Right renal cortex interstitium (tissue), 3 donors: ENCODE measurements at regions not wholly inside any gene's neighbourhood (a gene's known extent, or its start where the extent isn't known, plus 50 kb on each side); places are given as distances from the start of the nearest gene placed in this dataset.
"Not testable (repeated sequence)": the region's sequence is repeated elsewhere in the genome, so short reads cannot be mapped to it uniquely, and the experiment has no call there.

Experiments used
- DNase-seq, 3 donors: peaks; one replicate each; pipeline ENCODE4 v3.0.0-alpha.2; 2013; ENCODE audit warnings: low read depth in 3 of 3, low spot score in 2 of 3

DNA sequence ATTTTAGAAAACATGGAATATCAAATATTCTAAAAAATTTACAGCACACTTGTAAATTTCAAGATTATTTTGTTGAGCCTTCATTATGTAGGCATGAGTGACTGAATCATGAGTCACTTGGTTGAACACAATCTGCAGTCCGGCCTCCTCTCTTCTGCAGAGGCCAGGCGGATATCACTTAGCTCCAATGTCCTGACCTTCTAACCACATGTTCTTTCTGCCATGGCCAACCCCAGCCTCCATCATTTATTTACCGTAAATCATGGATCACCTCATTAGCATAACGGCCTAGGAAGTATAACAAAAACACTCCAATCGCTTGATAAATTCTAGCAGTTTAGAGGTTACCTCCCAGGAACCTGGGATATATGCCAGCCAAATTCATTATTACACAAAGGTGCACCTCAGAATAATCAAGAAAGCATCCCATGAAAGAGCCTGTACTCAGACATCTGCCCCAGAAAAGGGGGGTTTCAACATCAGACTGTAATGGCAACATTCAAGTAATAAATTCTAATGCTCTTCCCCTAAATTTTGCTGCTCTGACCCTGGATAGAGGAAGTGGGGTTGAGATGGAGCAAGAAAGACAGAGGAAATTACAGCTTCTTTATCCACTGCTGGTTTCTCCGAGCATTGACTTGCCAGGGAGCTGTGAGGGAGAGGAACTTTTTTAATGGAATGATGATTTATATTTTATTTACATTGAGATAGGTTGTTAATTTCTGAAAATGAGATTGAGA is 2153.6 kb upstream of the AGA start:
- peak in 1 of 3 donors; percentile 3 for DNase-seq

DNA sequence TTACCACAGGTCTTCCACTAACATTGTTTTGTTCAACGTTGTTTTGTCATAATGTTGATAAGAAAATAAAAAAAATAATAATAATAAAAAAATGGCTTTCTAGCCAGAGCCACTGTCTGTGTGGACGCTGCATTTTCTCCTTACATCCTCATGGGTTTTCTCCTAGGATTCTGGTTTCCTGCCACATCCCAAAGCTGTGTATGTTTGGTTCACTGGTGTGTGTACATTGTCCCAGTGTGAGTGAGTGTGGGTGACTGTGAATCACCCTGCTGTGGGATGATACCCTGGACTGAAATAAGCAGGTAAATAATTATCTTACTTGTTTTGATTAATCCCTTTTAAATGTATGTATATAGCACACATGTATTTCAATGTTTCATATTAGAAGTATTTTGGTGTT is 2154.4 kb upstream of the AGA start:
- no peak for DNase-seq

DNA sequence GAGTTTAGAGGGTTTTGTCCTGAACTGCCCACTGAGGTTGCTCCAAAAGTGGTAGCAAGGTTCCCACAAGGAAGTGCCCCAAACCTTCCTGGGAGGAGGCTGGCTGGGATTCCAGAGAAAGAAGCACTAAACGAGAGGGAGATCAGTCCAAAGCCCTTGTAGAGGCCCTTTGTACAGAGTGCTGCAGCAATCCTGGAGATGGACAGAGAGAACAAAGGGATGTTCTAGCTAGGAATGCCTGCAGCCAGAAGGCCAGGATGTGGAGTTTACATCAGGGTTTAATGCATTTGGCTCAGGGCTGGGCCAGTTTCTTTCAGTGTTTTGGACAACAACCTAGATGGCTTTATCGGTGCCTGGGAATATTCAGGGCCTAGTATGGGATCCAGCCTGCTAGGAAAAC is 2155.1 kb upstream of the AGA start:
- no peak for DNase-seq

DNA sequence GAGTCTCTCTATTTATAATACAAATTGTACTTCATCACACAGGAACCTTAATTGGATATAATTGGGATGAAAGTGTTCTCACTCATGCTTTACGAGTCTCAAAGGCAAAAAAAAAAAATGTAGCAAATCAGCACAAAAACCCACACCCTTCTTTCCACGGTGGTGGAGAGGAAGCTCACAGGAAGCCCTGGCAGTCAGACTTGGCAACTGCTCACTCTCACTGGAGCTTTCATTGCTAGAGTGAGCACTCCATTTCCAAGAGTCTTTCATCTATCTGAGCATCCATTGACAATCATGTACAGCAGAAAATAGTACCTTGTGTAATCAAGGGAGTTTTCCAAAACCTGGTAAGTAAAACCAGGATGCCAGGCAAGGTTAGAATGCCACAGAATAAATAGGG is 2159.4 kb upstream of the AGA start:
- DNase-seq = no peak

DNA sequence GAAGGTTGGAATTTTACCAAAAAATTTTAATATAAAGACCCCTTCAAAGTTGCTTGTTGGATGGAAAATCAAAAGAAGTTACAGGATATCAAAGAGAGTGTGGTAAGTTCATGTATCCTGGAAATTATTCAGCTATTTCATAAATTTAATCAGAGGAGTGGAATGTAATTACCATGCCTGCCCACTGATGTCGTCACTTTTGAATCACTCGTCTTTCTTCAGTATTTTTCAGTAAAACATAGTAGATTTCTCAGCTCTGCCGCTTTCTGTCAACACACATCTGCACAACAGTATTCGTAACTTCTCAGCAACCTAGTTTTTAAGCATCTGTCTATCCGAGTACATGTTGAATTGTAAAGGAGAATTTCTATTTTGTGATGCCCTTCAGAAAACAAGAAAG is 2163.0 kb upstream of the AGA start:
- DNase-seq = no peak

DNA sequence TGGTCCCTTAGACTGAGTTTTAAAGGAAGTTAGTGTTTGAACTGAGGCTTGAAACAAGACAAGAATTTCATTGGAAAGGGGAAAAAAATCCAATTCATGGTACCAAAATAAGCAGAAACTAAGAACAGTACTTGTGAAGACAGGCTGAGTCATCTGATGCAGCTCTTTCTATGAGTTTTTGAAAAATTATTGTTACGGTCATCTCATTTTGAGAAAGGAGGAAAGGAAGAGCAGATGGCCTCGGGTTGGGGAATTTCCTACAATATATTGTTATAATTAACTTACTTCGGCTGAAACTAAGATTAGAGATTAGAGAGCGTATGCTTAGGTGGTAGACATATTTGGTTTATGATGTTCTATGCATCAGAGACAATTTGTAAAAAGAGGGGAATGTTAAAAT is 2164.8 kb upstream of the AGA start:
- no peak for DNase-seq

DNA sequence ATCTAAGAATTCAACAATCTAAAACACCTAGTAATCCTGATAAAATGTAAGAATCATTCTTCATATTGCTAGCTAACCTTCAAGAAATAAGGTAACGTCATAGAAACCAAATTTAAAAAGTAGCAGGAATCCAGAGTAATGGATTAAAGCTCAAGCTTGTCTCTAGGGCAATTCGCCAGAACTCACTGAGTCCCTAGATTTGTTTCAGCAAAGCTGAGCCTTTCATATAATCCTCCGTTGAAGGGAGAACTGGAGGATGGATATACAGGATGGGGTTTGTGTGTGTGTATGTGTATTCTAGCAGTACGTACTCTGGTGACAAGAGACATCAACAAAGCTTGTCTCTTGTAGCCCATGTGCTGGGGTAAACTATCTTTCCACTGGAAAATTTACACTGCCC is 2173.5 kb upstream of the AGA start:
- DNase-seq = no peak

DNA sequence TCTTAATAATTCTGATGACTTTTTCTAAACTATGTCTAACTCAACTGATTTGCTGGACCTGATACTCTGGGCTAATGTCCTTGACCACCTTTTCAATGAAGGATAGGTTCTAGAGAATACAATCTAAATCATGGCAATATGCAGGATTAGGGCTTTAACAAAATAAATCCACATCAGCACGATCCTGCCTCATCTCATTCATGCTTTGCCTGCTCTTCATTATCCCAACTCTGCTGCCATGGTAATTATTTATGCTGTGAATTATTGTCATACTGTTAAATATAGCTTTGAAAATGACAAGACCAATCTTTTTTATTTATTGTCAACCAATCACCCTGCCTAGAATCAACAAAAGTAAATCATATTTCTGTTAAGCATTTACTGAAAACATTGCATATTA is 2176.7 kb upstream of the AGA start:
- no peak for DNase-seq

DNA sequence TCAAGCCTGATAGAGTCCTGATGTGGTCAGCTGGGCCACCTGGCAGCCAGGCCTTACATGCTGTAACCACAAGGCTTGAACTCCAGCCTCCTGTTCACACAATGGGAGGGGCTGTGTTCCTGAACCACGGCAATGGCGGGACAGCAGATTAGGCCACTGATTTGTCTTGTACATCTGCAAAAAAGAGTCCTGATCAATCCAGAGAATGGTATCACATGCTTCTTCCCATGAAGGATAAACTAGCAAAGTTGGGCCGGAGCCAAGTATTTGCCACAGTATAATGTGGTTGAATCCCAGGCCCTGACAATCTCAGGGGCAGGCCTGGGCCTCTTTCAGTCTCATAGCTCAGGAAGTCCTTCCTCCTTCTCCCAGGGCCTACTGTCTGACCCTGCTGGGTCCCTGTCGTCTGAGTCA is 2182.5 kb upstream of the AGA start:
- DNase-seq = no peak

DNA sequence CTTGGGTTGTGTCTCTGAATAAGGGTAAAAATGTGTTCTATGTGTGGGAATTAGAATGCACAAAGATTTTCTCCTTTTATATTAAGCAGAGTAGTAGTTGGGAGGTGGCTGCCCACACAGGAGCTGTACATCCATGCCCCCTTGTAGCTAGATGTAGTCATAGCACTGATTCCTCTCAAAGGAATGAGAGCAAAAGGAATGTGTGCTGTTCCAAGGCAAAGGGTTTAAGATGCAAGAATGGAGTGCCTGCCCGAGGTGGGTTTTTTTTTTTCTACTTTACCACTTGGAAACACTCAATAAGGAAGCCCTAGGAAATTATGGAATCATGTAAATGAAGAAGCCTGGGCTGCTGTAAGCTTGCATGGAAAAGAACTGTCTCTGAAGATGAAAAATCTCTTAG is 2183.2 kb upstream of the AGA start:
- no peak for DNase-seq

DNA sequence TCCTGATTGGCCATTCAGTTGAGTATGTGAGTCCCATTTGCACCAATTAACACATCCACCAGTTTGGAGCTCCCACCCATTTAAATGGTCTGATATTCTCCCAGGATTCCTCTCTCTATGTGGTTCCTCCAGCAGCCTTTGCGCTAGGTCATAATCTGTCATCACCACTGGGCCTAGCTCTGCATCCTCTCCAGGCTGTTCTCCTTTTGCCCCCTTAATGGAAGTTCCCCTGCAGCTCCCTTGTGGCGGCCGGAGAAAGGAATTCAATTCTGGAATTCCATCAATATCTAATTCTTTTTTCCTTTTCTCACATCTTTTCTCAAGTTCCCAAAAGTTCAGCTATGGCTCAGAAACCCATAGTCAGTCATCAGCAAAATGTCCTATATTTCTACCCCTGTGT is 2184.4 kb upstream of the AGA start:
- DNase-seq = no peak

DNA sequence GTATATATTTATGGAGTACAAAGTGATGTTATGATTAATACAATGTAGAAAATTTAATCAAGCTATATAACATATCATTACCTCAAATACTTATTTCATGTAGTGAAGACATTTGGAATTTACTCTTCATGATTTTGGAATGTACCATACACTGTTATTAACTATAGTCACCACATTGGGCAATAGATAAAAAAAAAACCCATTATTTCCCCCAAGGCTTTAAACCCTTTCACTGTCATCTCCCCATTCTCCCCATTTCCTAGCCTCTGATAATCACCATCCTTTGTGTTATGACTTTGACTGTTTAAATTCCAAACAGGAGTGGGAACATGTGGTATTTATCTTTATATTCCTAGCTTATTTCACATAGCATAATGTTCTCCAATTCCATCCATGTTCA is 2189.1 kb upstream of the AGA start:
- no peak for DNase-seq

DNA sequence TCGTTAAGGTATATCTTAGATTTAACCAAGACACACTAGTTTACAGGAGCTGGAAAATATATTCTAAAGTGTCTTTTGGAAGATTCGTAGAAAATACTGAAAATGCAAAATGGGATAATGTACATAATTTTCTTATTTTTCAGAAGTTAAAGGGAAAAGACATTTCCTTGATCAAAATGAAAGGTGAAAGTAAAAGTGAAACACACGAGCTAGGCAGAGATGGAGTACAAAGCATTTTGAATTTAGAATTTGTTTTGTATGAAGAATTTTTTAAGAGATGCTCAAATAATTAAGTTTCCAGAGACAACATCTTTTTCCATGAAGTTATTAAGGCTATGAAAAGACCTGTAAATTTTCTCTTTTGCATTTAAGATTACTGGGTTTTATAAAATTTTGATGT is 2192.6 kb upstream of the AGA start:
- DNase-seq = no peak

DNA sequence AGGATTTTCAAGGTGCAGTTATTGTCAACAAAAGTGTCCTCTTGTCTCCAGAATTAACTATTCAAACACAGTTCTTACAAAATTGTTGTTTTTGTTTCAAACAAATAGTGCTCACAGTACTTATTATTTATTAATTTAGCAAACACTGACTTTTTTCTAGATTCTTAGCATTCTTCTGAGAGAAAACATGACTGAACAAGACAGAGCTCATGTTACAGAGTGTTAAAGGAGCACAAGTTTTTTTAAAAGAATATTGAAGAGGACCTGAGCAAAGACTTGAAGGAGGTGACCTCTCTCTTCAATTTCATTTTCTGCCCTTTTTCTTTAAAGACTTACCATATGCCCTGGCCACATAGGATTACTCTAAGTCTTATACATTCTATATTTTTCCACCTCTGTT is 2220.3 kb upstream of the AGA start:
- no peak for DNase-seq

DNA sequence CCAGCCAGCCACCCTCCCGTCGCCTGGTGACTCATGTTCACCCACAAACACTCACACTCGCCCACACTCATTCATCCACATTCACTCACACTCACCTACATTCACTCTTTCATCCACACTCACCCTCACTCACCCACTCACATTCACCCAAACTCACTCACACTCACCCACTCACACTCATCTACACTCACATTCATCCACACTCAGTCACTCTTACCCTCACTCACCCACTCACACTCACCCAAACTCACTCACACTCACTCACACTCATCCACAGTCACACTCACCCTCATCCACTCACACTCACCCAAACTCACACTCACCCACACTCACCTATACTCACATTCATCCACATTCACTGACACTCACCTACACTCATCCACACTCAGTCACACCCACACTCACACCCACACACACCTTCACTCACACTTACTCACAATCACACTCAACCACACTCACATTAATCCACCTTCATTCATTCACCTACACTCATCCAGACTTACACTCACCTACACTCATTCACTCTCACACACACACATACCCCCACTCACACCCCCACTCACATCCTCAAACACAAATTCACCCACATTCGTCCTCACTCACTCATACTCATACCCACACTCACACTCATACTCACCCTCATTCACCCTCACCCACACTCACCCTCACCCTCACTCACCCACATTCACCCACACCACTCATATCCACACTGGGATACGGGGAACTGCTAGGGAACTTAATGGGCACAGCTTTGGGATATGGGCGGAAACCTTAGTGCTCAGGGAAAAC is 2221.6 kb upstream of the AGA start:
- DNase-seq = no peak

DNA sequence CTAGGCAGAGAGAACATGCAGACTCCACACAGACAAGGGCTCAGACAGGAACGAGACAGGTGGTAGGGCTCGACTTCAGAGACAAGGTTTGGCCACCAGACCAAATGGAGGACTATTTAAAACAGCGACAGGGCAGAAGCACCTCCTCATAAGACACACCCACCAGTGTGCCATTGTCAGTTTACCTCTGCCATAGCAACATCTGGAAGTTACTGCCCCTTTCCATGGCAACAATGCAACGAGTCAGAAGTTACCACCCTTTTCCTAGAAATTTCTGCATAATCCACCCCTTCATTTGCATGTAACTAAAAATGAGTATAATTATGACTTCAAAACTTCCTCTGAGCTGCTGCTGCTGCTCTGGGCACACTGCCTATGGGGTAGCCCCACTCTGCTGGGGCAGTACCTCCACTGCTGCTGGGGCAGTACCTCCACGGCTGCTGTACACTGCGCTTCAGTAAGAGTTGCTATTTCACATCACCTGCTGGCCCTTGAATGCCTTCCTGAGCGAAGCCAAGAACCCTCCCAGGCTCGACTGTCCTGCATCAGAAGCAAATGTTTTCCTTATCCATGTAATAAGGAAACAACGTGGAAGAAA is 2222.3 kb upstream of the AGA start:
- DNase-seq = no peak

DNA sequence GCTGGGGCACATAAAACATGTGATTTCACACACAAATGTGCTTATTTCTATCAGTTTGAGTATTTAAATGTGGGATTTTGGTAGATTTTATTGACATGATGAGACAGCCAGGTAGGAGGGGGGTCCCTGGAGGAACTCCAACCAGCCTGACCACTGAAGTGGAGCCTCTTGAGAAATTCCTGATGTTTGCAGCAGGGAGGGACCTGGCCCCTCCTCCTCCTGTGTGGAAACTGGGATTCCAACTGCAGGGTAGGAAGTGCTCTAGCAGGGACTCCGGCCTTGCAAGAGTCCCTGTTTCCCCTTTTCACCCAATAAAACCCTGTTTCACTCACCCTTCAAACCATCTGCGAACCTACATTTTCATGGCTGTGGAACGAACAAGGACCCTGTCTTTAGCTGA is 2224.0 kb upstream of the AGA start:
- no peak for DNase-seq

DNA sequence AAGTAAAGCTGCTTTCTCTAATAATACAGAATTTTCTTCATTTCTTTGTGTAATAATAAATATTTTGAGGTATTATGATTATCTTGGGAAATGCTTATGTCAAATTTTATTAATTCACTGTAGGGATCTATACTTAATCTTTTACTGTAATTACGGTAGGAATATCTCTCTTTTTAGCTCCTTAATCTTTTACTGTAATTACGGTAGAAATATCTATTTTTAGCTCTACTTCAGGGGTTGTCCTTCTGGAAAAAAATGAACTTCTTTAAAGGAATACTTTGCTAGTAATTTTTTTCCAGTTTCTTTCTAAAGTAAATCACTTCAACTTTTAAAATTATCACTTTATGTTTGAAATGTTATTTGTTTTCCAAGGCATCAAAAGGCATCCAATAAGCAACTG is 2229.4 kb upstream of the AGA start:
- no peak for DNase-seq

DNA sequence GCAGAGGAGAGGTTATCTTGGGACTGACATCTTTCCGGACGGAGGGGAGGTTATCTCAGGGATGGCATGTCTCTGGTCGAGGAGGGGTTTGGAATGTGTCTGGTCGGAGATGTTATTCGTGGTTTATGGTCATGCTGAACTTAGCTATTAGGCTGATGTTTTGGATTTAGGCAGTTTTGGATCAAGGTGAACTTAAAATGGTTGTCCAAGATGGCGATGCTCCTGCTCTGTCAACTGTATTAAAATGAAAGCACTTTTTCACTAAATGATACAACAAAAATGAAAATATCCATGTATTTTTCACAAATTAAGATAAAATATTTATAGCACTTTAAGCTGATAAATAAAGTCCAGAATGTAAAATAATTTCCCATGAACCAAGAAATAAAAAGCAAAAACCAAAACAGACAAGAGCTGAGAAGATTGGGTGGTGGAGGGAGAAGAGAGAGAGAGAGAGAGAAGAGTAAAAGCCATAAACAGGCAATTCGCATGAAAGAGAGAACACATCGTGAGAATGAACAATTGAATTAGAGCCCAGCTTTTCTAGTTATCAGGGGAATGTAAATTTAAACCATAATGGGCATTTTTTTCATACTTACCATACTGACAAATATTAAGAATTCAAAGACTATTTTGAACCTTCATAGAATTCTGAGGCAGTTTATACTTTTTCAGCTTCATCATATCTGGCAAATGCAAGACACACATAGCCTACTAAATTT is 2236.0 kb upstream of the AGA start:
- DNase-seq = no peak

DNA sequence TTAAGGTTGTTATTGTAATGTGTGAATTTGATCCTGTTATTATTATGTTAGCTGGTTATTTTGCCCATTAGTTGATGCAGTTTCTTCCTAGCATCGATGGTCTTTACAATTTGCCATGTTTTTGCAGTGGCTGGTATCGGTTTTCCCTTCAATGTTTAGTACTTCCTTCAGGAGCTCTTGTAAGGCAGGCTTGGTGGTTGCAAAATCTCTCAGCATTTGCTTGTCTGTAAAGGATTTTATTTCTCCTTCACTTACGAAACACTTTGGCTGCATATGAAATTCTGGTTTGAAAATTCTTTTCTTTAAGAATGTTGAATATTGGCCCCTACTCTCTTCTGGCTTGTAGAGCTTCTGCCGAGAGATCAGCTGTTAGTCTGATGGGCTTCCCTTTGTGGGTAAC is 2241.4 kb upstream of the AGA start:
- not testable (repeated sequence) for DNase-seq

DNA sequence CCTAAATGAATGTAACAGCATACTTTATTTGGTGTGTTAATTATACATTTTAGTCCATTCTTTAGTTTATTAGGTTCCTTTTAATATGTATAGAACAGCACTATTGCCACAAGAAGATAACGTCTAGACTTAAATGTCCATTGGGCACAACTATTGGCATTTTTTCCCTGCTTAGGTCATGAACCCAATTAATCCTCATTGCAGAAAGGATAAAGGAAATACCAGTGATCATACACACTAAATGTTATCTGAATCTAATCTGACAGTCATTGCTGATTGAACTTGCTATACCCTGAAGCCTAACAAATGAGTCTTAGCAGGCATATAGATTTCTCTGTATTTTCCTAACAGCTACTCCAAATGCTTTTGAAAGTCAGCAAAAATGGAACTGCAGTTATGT is 2250.0 kb upstream of the AGA start:
- no peak for DNase-seq
